HG03439 (cell line): ENCODE measurements at regions not wholly inside any gene's neighbourhood (a gene's known extent, or its start where the extent isn't known, plus 50 kb on each side); places are given as distances from the start of the nearest gene placed in this dataset.
"Not testable (repeated sequence)": the region's sequence is repeated elsewhere in the genome, so short reads cannot be mapped to it uniquely, and the experiment has no call there.

Experiments
- ATAC-seq: cut with Tn5 transposase; IDR thresholded peaks from one replicate; pipeline ENCODE4 v1.9.1; 2021; ENCODE audit warnings: mild to moderate bottlenecking, moderate library complexity; ENCODE audit not compliant: unreplicated experiment

DNA sequence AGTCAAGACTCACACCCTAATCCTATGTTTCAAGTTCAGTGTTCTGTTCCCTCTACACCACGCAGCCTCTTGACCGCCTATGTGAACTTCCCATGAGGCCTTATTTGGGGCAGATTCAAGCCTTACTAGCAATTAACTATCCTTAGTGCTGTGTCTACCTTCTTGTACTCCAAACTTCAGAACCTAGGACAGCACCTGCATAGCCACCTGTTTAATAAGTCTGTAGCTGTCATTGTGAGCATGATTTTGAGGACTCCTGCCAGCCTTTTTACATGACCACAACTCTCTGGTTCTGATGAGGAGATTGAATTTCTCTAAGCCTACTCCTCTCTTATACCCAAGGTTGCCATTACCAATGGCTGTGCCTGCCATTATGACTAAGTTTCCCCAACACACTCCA is 50.8 kb upstream of the PCSK1 start:
- ATAC-seq, result no peak

DNA sequence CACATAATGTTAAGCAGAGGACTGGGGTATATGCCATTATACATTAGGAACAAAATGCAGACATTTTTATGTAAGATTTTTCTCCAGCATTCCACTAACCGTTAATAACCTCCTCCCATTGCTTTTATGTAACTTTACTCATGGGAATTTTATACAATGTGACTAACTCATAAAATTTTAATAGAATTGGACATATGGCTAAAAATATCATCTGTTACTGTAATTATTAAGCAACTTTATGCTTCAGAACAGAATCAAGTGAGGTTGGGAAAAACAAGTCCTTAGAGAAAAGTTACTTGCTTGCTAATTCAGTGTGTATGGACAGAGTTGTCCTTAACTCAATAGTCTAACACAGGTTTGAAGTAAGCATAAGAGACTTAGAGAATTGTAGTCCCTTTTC is 54.8 kb upstream of the PCSK1 start:
- ATAC-seq, result no peak

DNA sequence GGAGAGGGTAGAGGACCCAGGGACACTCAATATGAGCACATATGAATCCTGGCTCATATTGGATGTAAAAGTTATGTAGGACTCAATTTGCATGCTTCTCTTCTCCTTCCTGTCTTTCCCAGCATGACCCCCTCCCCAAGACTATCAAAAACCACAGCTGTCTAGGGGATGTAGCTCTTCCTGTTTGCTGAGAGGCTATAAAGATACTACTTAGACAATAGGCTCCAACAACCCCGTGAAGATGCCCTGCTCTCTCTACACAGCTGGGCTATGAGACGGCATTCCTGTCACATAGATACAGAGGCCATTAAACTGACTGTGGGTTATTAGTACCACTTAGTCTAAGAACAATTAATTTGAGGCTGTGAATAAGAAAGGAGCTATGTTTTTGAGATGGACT is 56.5 kb upstream of the PCSK1 start:
- ATAC-seq, result no peak

DNA sequence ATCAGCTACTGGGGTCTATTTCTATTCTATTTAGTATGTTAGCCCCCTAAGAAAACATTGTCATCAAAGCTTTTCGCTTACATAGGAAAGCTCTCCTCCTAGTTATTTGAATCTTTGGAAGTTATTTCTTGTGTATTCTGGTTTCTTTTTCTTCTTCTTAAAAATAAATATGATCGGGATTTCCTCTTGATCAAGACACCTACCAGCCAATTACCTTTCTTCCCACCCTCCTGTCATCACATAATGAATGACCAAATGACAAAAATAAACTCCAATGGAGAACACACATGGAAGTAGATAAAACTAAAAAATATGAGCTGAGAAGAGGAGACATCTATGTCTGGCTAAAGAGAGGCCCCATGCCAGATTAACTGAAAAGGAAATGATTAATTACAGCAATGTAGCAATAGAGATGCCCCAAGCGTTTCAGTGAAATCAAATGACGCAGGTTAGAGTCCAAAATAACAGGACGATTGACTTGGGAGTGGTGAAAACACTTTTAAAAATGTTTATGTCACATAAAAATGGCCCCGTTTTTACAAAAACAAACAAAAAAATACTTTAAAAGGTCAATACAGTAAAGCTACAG is 59.5 kb upstream of the PCSK1 start:
- no peak for ATAC-seq

DNA sequence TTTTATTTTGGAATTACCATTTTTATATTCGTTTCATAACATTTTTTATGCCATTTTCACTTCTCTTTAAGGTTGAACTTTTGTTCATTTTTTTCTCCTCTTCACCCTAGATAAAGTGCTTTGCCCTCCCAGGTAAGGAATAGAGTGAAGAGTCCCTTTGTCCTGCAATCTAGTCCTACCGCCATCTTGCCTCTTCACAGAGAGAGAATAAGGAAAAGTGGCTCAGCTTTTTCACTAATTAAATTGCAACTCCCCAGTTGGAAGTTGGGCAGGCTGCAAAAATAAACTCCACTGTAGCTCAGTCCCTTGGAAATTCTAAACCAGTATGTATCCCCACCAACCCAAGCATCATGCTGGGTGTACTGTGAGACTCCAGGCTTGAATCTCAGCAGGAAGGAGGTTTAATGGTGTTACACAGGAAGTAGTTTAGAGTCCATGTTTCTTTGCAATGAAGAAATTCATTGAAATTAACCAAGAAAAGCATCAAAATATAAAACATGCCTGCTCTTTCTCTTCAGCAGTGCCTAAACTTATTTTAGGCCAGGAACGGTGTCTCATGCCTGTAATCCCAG is 60.3 kb upstream of the PCSK1 start:
- no peak for ATAC-seq

DNA sequence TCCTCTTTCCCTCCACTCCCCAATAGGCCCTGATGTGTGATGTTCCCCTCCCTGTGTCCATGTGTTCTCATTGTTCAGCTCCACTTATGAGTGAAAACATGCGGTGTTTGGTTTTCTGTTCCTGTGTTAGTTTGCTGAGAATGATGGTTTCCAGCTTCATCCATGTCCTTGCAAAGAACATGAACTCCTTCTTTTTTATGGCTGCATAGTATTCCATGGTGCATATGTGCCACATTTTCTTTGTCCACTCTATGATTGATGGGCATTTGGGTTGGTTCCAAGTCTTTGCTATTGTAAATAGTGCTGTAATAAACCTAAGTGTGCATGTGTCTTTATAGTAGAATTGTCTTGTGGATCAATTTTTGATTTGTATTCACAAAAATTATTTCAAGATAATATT is 62.4 kb upstream of the PCSK1 start:
- not testable (repeated sequence) for ATAC-seq

DNA sequence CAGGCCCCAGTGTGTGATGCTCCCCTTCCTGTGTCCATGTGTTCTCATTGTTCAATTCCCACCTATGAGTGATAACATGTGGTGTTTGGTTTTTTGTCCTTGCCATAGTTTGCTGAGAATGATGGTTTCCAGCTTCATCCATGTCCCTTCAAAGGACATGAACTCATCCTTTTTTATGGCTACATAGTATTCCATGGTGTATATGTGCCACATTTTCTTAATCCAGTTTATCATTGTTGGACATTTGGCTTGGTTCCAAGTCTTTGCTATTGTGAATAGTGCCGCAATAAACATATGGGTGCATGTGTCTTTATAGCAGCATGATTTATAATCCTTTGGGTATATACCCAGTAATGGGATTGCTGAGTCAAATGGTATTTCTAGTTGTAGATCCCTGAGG is 64.0 kb upstream of the PCSK1 start:
- ATAC-seq, result not testable (repeated sequence)

DNA sequence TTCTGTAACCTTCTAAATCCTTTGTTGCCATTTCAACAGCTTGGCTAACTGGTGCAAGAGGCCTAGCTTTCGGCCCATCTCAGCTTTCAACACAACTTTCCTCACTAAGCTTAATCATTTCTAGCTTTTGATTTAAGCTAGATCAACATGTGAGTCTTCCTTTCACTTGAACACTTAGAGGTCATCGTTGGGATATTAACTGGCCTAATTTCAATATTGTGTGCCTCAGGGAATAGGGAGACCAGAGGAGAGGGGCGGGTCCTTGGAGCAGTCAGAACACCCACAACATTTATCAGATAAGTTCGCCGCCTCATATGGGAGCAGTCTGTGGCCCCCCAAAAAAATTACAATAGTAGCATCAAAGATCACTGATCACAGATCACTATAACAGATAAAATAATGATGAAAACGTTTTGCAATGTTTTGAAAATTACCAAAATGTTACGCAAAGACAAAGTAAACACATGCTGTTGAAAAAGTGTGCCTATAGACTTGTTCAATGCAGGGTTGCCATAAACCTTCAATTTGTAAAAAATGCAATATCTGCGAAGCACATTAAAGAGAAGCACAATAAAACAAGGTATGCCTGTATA is 66.8 kb upstream of the PCSK1 start:
- no peak for ATAC-seq

DNA sequence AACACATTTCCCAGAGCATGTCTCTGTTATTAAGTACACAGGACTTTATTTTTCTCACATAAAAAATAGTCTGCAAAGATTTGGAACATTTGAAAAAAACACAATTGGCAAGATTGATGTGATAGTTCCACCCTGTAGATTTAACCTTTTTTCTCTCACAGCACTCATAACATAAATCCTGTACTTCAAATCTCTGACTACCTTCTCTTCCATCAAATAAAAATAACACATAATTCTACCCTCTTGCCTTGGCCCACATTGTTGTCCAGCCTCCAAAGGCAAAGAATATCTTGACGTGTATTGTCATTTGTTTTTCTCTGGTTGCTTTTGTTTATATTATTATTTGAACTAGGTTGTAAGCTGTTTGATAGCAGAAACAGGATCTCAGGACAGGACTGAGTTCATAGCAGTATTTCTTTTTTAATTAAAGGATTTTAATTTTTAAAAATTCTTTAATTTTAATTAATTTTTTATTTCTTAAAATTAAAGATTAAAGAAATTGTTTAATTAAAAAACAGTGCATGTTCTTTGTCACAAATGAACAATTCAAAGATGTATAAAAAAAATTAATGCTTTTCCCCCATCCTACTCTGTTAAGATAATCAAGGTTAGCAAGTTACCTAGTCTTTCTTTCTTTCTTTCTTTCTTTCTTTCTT is 69.1 kb upstream of the PCSK1 start:
- no peak for ATAC-seq

DNA sequence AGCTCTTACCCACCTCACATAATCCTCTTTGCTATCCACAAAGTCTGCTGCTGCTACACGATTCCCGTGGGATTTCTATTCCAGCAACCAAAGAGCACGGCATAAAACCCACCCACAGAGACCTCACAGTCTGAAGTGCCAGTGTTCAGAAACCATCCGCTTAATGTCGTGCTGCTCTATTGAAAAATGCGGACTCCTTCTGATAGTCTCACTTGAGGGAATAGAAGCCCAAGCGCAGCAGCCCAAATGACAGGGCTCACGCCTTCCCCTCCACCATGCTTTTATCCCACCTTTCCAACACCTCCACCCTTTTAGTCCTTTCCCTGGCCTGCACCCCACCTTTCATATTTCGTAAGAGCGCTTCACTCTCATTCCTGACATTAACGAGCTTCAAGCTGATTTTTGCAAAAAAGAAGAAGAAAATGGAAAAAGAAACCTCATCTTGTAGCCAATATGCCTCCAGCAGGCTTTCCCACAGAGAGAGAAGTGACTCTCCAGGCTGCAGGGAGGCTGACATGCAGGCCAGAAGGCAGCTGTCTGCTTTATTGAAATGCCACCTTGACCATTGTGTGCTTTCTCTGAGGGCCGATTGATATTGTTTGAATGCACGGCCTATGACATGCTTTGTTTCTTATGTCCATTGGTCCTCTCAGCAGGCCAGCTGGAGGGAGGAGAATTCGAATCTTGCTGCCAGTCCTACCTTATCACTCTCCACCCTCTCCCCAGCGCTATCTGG is 70.6 kb upstream of the PCSK1 start:
- ATAC-seq, result no peak

DNA sequence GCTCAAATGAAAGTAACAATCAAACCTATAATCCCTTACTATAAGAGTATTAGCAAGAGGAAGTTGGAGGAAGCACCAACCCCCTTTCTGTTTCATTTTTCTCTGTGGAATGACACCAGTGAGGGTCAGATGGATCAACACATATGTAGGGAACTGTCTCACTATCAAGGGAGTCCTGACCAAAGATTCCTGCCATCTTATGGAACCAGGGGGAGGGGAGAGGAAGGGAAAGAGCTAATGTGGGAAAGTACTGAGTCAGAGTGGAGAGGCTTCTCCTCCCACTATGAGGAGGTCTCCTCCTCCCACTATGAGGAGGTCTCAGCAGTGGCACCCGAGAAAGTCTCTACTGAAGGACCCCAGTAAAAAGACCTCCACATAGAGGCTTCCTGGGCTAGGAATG is 73.3 kb upstream of the PCSK1 start:
- no peak for ATAC-seq

DNA sequence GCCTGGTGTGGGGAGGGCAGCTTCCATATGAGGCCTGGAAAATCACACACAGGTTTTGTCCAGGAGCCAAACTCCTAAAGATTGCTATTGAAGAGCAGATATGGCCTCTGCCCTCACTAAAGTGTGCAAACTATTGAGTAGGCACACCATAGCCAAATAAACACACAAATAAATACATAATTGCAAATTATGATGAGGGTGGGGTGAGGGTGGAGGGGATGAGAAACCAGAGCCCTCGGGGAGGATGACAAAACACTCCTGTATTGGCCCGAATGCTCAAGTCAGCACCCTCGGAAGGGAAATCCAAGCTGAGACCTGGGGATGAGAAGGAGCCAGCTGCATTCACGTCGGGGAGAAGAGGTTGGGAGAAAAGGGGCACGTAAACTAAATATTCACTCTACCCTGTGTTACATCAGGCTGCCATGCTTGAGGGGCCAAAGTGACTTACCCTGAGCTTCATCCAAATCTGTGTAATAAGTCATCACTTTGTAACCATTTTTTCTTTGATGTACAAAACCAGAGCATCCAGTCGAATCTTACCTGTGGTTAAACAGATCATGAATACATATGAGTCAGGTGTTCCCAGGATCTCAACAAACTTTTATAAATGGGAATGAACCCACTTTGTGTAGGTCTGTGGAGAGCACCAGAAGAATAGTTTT is 73.9 kb upstream of the PCSK1 start:
- no peak for ATAC-seq

DNA sequence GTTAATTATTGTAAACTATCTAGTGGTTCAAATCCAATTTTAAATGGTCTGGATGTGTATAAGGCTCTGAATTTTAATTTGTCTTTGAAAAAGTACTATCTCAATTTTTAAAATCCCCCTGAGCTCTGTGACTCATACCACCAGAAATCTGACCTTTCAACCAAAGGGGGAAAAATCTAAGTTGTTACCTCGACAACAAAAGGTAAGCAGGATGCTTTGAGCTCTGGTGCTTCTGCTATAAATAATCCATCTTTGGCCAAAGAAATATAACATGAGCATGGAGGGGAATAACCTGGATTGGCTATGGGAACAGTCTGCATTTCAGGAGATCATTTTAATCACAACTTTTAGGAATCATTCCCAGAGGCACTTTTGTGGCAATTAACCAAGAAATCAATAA is 76.3 kb upstream of the PCSK1 start:
- ATAC-seq, result no peak

DNA sequence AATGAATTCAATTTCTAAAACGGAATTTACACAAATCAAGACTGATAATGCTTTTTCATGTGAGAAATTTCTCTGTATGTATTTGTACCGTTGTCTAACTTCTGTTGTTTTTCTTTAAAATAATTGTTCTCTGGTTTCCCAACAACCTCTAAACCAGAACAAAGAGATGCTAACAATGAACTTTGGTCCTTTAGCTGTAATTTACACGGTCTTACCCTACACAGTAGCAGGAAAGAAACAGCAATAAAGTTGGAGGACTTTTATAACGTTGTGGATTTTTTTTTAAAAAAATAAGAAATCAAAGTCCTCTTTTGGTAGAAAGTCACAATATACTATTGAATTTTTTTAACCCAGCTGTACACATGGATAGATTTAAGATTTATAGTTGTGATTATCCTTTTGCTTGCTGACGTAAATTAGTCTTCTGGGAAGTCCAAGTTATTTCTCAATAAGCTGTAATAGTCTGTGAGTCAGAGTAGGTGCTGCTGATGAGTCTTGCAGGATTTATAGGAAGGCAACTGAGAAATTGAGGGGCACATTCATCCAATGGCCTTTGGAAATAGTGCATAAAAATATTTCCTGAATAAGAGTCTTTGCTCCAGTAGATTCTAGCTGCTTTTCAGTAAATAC is 76.8 kb upstream of the PCSK1 start:
- no peak for ATAC-seq

DNA sequence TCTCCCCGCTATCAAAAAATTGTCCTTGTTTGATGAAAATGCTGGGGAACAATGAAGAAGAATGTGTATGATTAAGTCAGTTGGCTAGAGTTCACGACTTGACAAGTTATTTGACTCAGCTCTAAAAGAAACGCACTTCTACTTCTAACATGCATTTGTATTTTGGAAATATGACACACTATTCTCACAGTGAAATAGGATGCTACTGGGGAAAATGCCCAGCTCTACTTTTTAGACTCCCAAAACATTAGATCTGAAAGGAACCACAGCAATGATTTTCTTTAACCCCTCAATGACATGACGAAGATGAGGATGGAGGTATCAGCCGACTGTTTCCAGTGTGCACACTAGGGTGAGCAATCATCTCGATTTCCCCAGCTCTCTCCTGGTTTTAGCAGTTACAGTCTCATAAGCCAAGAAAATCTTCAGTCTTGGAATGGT is 83.6 kb upstream of the PCSK1 start:
- no peak for ATAC-seq

DNA sequence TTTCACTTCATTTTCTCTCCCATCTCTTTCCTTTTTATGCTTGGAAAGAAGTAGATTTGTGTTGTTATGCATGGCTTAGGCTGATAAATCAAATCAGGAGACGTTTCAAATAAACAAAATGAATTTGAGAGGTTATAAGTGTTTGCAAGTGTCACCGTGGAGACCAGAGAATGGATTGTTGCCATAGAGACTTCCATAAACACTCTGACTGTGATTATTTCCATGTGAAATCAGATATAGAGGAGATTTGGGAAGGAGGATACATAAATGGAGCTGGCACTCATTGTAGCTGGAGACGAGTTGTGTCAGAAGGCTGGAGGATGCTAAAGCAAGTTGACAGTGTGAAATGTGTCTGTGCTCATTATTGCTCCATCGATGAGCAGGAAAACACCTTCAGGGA is 84.2 kb upstream of the PCSK1 start:
- ATAC-seq, result no peak

DNA sequence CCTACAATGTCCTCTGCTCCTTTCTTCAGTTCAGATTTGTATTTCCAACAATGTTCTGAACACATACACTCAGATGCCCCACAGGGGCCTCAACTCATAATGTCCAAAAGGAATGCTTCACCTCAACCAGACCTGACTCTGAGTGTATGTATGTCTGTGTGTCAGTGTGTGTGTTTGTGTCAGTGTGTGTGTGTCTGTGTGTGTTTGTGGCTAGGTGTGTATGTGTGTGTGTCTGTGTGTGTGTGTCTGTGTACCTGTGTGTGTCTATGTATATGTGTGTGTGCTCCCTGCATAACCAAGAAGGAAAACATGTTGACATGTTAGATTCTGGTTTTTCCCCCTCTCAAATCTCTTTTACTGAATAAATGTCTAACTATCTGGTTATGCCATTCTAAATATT is 87.3 kb upstream of the PCSK1 start:
- no peak for ATAC-seq

DNA sequence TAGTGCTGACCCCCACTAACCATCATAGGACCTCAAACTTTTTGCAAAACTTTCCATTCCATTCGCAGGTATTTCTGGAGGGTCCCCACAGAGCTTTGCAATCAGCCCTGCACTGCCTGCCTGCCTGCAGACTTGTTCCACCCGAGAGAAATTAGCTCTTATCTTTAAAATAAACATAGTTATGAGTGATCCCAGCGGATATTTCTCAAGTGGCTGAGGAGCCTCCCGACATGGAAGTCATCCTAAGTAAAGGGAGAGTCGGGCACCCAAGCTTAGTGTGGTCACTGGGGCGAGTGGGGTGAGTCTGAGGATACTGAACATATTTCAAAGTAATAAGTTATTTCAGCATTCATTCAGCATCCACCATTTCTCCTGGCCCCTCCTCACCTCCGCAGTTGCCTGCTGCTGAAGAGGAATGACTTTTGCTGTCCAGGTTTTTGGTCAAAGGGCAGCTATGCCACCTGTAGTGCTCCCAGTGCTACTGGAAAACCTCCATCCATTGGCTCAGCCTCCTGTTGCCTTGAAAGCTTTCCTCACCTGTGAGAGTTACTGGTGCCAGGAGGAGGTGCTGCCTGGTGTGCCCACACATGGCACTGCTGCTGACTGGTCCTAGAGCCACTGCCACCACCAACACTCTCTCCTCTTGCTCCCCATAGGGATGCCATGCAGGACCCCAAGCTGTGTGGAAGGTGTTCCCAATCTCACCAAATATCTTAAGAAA is 89.7 kb upstream of the PCSK1 start:
- no peak for ATAC-seq

DNA sequence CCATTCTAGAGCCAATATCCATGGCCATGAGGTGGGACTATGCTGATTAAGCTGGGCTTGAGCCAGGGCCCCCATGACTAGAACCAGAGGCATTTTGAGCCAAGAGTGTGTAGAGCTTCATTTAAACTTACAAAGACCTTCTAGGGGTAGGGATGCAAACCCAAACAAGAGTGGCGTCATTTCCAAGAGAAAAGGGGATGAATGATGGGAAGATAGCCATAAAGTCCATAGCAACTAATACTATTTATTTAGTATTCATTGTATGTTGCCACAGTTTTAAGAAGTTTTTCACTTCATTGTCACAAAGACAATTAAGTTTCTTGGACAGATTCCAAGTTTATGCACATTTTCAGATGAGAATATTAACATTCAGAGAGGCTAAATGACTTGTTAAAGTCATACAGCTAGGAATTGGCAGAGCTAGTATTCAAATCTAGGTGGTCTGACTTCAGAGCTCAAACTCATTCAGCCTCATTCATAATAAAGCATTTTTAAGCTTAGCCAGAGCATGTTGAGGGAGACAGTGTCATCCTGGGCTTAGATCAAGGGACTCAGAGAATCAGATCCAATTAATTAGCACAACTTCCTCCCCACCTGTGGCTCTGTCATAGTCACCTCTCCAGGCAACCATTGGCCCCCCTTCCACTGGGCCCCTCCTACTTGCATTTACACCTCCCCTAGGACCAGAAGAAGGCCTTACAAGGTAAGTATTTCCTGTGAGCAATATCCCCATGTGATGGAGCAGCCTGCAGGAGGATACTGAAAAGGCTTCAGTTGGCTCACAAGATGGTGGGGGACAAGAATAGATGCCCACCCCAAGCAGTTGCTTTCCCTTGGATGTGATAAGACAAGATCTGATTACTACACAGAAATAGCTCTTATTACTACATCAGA is 95.0 kb upstream of the PCSK1 start:
- ATAC-seq, result no peak
